WTC11 (cell line): ENCODE measurements at regions not wholly inside any gene's neighbourhood (a gene's known extent, or its start where the extent isn't known, plus 50 kb on each side); places are given as distances from the start of the nearest gene placed in this dataset.

ENCODE experiments used
- ATF2 ChIP-seq: sonication (generic); formaldehyde crosslinking; IDR thresholded peaks from 2 replicates; pipeline ENCODE4 v1.8.1; 2022; ENCODE audit warnings: low read depth, missing genetic modification reagents, borderline replicate concordance
- ATF3 ChIP-seq: sonication (generic); formaldehyde crosslinking; conservative IDR thresholded peaks from 2 replicates; pipeline ENCODE4 v1.8.1; 2022; ENCODE audit warnings: mild to moderate bottlenecking, missing genetic modification reagents
- CREM ChIP-seq: sonication (generic); formaldehyde crosslinking; IDR thresholded peaks from 2 replicates; pipeline ENCODE4 v1.8.1; 2022; ENCODE audit warnings: mild to moderate bottlenecking, missing genetic modification reagents, moderate library complexity
- JUN ChIP-seq: sonication (generic); formaldehyde crosslinking; IDR thresholded peaks from 2 replicates; pipeline ENCODE4 v1.8.0; 2023; ENCODE audit warnings: mild to moderate bottlenecking, missing genetic modification reagents
- TF ChIP-seq, protein P1 (sequence below): fragments of 200-600 bp; IDR thresholded peaks from 2 replicates; pipeline ENCODE4 v1.8.0; 2022; ENCODE audit warnings: antibody characterized with exemption
- TF ChIP-seq, protein P2 (sequence below): sonication (generic); formaldehyde crosslinking; IDR thresholded peaks from 2 replicates; pipeline ENCODE4 v1.8.1; 2022; ENCODE audit warnings: missing genetic modification reagents, borderline replicate concordance

DNA sequence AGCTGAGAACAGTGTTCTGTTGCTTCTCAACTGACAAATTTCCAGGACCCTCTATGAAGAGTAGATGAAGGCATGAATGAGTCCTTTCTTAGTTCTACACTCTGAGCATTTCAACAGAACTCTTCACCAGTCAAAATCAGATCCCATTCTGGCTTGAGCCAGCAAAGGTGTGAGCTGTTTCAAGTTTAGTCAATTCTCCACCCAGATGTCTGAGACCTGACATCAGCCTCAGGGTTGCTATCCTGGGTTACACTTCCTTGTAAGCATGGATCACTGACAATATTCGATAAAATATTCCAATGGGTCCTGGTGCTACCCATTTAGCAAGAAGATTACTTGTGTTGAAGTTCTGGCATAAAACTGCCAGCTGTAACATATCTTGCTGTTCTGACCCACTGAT is 97.6 kb upstream of the PPP2R3A start:
- TF ChIP-seq, protein P1, sequence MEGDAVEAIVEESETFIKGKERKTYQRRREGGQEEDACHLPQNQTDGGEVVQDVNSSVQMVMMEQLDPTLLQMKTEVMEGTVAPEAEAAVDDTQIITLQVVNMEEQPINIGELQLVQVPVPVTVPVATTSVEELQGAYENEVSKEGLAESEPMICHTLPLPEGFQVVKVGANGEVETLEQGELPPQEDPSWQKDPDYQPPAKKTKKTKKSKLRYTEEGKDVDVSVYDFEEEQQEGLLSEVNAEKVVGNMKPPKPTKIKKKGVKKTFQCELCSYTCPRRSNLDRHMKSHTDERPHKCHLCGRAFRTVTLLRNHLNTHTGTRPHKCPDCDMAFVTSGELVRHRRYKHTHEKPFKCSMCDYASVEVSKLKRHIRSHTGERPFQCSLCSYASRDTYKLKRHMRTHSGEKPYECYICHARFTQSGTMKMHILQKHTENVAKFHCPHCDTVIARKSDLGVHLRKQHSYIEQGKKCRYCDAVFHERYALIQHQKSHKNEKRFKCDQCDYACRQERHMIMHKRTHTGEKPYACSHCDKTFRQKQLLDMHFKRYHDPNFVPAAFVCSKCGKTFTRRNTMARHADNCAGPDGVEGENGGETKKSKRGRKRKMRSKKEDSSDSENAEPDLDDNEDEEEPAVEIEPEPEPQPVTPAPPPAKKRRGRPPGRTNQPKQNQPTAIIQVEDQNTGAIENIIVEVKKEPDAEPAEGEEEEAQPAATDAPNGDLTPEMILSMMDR, result no peak
- TF ChIP-seq ATF3 (no peak), JUN (CRISPR knock-in tag) (no peak), CREM (no peak), ATF2 (no peak)
- TF ChIP-seq, protein P2, sequence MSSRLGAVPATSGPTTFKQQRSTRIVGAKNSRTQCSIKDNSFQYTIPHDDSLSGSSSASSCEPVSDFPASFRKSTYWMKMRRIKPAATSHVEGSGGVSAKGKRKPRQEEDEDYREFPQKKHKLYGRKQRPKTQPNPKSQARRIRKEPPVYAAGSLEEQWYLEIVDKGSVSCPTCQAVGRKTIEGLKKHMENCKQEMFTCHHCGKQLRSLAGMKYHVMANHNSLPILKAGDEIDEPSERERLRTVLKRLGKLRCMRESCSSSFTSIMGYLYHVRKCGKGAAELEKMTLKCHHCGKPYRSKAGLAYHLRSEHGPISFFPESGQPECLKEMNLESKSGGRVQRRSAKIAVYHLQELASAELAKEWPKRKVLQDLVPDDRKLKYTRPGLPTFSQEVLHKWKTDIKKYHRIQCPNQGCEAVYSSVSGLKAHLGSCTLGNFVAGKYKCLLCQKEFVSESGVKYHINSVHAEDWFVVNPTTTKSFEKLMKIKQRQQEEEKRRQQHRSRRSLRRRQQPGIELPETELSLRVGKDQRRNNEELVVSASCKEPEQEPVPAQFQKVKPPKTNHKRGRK (CRISPR knock-in tag), result no peak
